K562 (cell line): ENCODE measurements at regions not wholly inside any gene's neighbourhood (a gene's known extent, or its start where the extent isn't known, plus 50 kb on each side); places are given as distances from the start of the nearest gene placed in this dataset.

Source experiments
- ATAC-seq: fragments of 200-7000 bp; cut with Tn5 transposase; 3 replicates; pipeline ENCODE4 v1.9.1; 2020; ENCODE audit warnings: moderate library complexity
- BruUV-seq: library from RNA; stranded (reverse); fragments of 400-500 nt; replicated peaks from 2 replicates; lab custom pipeline; 2021; lab: Mats Ljungman, UMichigan
- CTCF ChIA-PET: fragments of 300-600 bp; formaldehyde crosslinking; extraction: SDS; loops from one replicate; lab custom pipeline; 2021; ENCODE audit warnings: low intra/inter-chr PET ratio; lab: Yijun Ruan, JAX
- POLR2A ChIA-PET: fragments of 300-600, 350-650 bp; sonication (Branson Sonifier 250); formaldehyde crosslinking; extraction: SDS; loops from one replicate; lab custom pipeline; 2021; ENCODE audit warnings: antibody characterized with exemption, inconsistent platforms; lab: Yijun Ruan, JAX
- DNase-seq, 4 experiments: peaks; one replicate each; pipeline versions ENCODE4 v3.0.0 to v3.0.0-alpha.2; 2011 to 2018; ENCODE audit warnings: low spot score in 3 of 4, mixed read lengths in 3 of 4; ENCODE audit errors: extremely low read depth in 1 of 4
- FAIRE-seq: peaks from 2 replicates; lab custom pipeline; 2011; peaks lifted over from hg19 to GRCh38; lab: Jason Lieb, UNC
- H2AFZ ChIP-seq: 2 replicates; pipeline ENCODE4 v1.6.0; 2011; ENCODE audit warnings: low read depth, low read length, control low read depth, inconsistent platforms
- H3K27ac ChIP-seq: fragments of 200-600 bp; 3 replicates; pipeline ENCODE4 v1.8.0; 2011; ENCODE audit warnings: low read depth, mild to moderate bottlenecking, control low read depth, inconsistent platforms, low read length, moderate library complexity, mixed read lengths; ENCODE audit errors: extremely low read depth
- H3K27me3 ChIP-seq, 2 experiments: fragments of 300-600 bp in 1 of 2; 2 replicates in 1 of 2; 3 replicates in 1 of 2; pipeline versions ENCODE4 v1.6.0 to v1.8.0; 2011; ENCODE audit warnings: inconsistent platforms in 2 of 2, low read length in 2 of 2, mild to moderate bottlenecking in 1 of 2, mixed read lengths in 1 of 2, moderate library complexity in 1 of 2; ENCODE audit not compliant: control insufficient read depth in 2 of 2, insufficient read depth in 2 of 2
- H3K36me3 ChIP-seq: fragments of 300-600 bp; 3 replicates; pipeline ENCODE4 v1.8.0; 2011; ENCODE audit warnings: mild to moderate bottlenecking, low read length, inconsistent platforms; ENCODE audit not compliant: control insufficient read depth, insufficient read depth
- H3K4me1 ChIP-seq, 2 experiments: fragments of 200-600 bp in 1 of 2; replicated peaks in 1 of 2; 2 replicates in 1 of 2; 3 replicates in 1 of 2; pipeline versions ENCODE4 v1.5.1 to v1.8.0; 2011; ENCODE audit warnings: inconsistent platforms in 2 of 2, low read length in 2 of 2, mild to moderate bottlenecking in 1 of 2, mixed read lengths in 1 of 2, moderate library complexity in 1 of 2; ENCODE audit not compliant: control insufficient read depth in 2 of 2, insufficient read depth in 2 of 2
- H3K4me2 ChIP-seq: 2 replicates; pipeline ENCODE4 v1.6.1; 2011; ENCODE audit warnings: low read length, control low read depth, inconsistent platforms, mixed read lengths; ENCODE audit not compliant: insufficient read depth
- H3K4me3 ChIP-seq: fragments of 200-600 bp; sonication (generic), shearing (Covaris generic); 2 replicates; pipeline ENCODE4 v1.5.1; 2016; ENCODE audit warnings: control low read depth, inconsistent platforms
- H3K79me2 ChIP-seq: fragments of 200-600 bp; 3 replicates; pipeline ENCODE4 v1.8.0; 2011; ENCODE audit warnings: low read length, inconsistent platforms; ENCODE audit not compliant: control insufficient read depth, insufficient read depth
- H3K9ac ChIP-seq, 2 experiments: 2 replicates each; pipeline versions ENCODE4 v1.6.0 to v1.6.1; 2011; ENCODE audit warnings: low read depth in 2 of 2, low read length in 2 of 2, control low read depth in 1 of 2, inconsistent platforms in 1 of 2, mild to moderate bottlenecking in 1 of 2, mixed read lengths in 1 of 2; ENCODE audit not compliant: insufficient read depth in 1 of 2
- H3K9me1 ChIP-seq: one replicate; pipeline ENCODE4 v1.6.0; 2011; ENCODE audit warnings: inconsistent platforms, mild to moderate bottlenecking, low read length, moderate library complexity; ENCODE audit not compliant: control insufficient read depth, insufficient read depth
- H3K9me3 ChIP-seq: replicated peaks from 2 replicates; pipeline ENCODE4 v1.5.1; 2011; ENCODE audit warnings: low read depth, low read length, inconsistent platforms; ENCODE audit not compliant: control insufficient read depth, insufficient read depth
- H4K20me1 ChIP-seq: replicated peaks from 2 replicates; pipeline ENCODE4 v1.6.1; 2011; ENCODE audit warnings: low read length, inconsistent platforms, mixed read lengths; ENCODE audit not compliant: control insufficient read depth, insufficient read depth
- ATF7 ChIP-seq: fragments of 450-650 bp; IDR thresholded peaks from 2 replicates; pipeline ENCODE4 v1.7.1; 2014; ENCODE audit warnings: mild to moderate bottlenecking, moderate library complexity
- CREB3L1 ChIP-seq: fragments of 450-650 bp; IDR thresholded peaks from 2 replicates; pipeline ENCODE4 v1.6.1; 2014; ENCODE audit warnings: low read depth, mild to moderate bottlenecking, moderate library complexity, borderline replicate concordance
- ELF2 ChIP-seq: fragments of 250-450 bp; sonication (Bioruptor Pico); IDR thresholded peaks from 2 replicates; pipeline ENCODE4 v1.5.0; 2021; ENCODE audit warnings: mild to moderate bottlenecking
- ESRRB ChIP-seq: fragments of 250-450 bp; sonication (Bioruptor Pico); IDR thresholded peaks from 2 replicates; pipeline ENCODE4 v1.5.0; 2020; ENCODE audit warnings: mild to moderate bottlenecking, moderate library complexity, borderline replicate concordance
- ETS2 ChIP-seq: IDR thresholded peaks from 2 replicates; pipeline ENCODE4 v1.6.1; 2016; ENCODE audit warnings: borderline replicate concordance, missing genetic modification characterization, mild to moderate bottlenecking, moderate library complexity, missing compliant biosample characterization; ENCODE audit not compliant: poor library complexity, severe bottlenecking
- LARP7 ChIP-seq: fragments of 450-650 bp; IDR thresholded peaks from 2 replicates; pipeline ENCODE4 v1.6.1; 2016
- MXD1 ChIP-seq: fragments of 250-450 bp; sonication (Bioruptor Pico); IDR thresholded peaks from 2 replicates; pipeline ENCODE4 v1.8.0; 2021; ENCODE audit warnings: borderline replicate concordance, mild to moderate bottlenecking, moderate library complexity; ENCODE audit not compliant: poor library complexity, severe bottlenecking
- NR2F6 ChIP-seq: fragments of 450-650 bp; formaldehyde crosslinking; IDR thresholded peaks from 2 replicates; pipeline ENCODE4 v1.4.0; 2020; ENCODE audit warnings: mild to moderate bottlenecking
- POLR3G ChIP-seq: IDR thresholded peaks from 2 replicates; pipeline ENCODE4 v1.6.1; 2011; ENCODE audit not compliant: insufficient read length, insufficient replicate concordance; ENCODE audit errors: extremely low read depth
- STAT5B ChIP-seq: fragments of 250-450 bp; sonication (Bioruptor Pico); IDR thresholded peaks from 2 replicates; pipeline ENCODE4 v1.8.0; 2021; ENCODE audit warnings: mild to moderate bottlenecking, inconsistent platforms
- ZNF280B ChIP-seq: fragments of 250-450 bp; sonication (Bioruptor Pico); IDR thresholded peaks from 2 replicates; pipeline ENCODE4 v1.5.1; 2021; ENCODE audit warnings: mild to moderate bottlenecking
- WGBS: fragments of 100-300 bp; shearing (Covaris generic); methylation state at CpG from one replicate; pipeline ENCODE4 v1.1.6; 2016; ENCODE audit warnings: low coverage, mixed read lengths; ENCODE audit not compliant: insufficient coverage; ENCODE audit errors: missing lambda C conversion rate; 5-methylcytosine and 5-hydroxymethylcytosine counted together
- in situ Hi-C: fragments of 300-500 bp; cut with MboI; formaldehyde crosslinking; loops from 4 replicates; pipeline ENCODE4 v1.15.0; 2018; ENCODE audit warnings: inconsistent platforms, mixed read lengths
- intact Hi-C: fragments of 100-400 bp; cut with micrococcal nuclease; formaldehyde crosslinking; loops from 2 replicates; pipeline ENCODE4 v1.14.2; 2022
- TF ChIP-seq, protein P1 (sequence below): fragments of 250-450 bp; sonication (Bioruptor Pico); IDR thresholded peaks from 2 replicates; pipeline ENCODE4 v1.6.1; 2021; ENCODE audit warnings: mild to moderate bottlenecking

- no peak overlapping the region for H3K27ac ChIP-seq
- TF ChIP-seq POLR3G (no peak), MXD1 (CRISPR knock-in tag) (no peak), STAT5B (CRISPR knock-in tag) (no peak), ETS2 (tag) (no peak), ZNF280B (CRISPR knock-in tag) (no peak), ESRRB (CRISPR knock-in tag) (no peak), ATF7 (no peak), CREB3L1 (no peak), ELF2 (CRISPR knock-in tag) (no peak), LARP7 (no peak), NR2F6 (no peak)
- TF ChIP-seq, protein P1, sequence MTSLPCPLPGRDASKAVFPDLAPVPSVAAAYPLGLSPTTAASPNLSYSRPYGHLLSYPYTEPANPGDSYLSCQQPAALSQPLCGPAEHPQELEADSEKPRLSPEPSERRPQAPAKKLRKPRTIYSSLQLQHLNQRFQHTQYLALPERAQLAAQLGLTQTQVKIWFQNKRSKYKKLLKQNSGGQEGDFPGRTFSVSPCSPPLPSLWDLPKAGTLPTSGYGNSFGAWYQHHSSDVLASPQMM (CRISPR knock-in tag): no peak
- H3K9me1 ChIP-seq: no peaks in the 10 kb centered on the region
- no peaks in the 10 kb centered on the region for H3K9me3 ChIP-seq
- no peak overlapping the region for H3K9ac ChIP-seq
- no peaks in the 10 kb centered on the region for H4K20me1 ChIP-seq
- no peak overlapping the region for H2AFZ ChIP-seq
- POLR2A ChIA-PET: no interaction called here
- no peaks in the 10 kb centered on the region for H3K27me3 ChIP-seq
- 0% methylated on average over 8 of the region's 10 CpGs for WGBS
- no TSS peak for BruUV-seq
- CTCF ChIA-PET: no interaction called here
- H3K36me3 ChIP-seq: no peaks in the 10 kb centered on the region
- in situ Hi-C loops: no loop called here
- FAIRE-seq (no peak), DNase-seq (no peak), ATAC-seq (no peak)
- H3K4me2 ChIP-seq: no peak overlapping the region
- intact Hi-C loops: no loop called here
- H3K4me3 ChIP-seq: no peak overlapping the region
- no peaks in the 10 kb centered on the region for H3K4me1 ChIP-seq
- H3K79me2 ChIP-seq: no peaks in the 10 kb centered on the region
Observed at GRCh38 chr2:213214209-213214608, 62.8 kb upstream of the IKZF2 start.
